ENCODE measurements at regions not wholly inside any gene's neighbourhood (a gene's known extent, or its start where the extent isn't known, plus 50 kb on each side); places are given as distances from the start of the nearest gene placed in this dataset.

GRCh38 chr7:46492466-46492865, 571.4 kb upstream of the IGFBP3 start:
- DNase-seq (ENCODE audit: low spot score), result peak; percentile 35

- DNase-seq (ENCODE audit: low spot score), result no peak
Observed at GRCh38 chr7:46490406-46490805, 569.3 kb upstream of the IGFBP3 start.

GRCh38 chr7:46489106-46489505, 568.0 kb upstream of the IGFBP3 start:
- DNase-seq (ENCODE audit: low spot score), result no peak

GRCh38 chr7:46488607-46489006, 567.5 kb upstream of the IGFBP3 start:
- no peak for DNase-seq (ENCODE audit: low spot score)

GRCh38 chr7:46486256-46487206, 565.5 kb upstream of the IGFBP3 start:
- peak; percentile 88 for DNase-seq (ENCODE audit: low spot score)

GRCh38 chr7:46485481-46486065, 564.5 kb upstream of the IGFBP3 start:
- peak; percentile 91 for DNase-seq (ENCODE audit: low spot score)

GRCh38 chr7:46484906-46485305, 563.8 kb upstream of the IGFBP3 start:
- peak; percentile 72 for DNase-seq (ENCODE audit: low spot score)

GRCh38 chr7:46480619-46481018, 559.5 kb upstream of the IGFBP3 start:
- DNase-seq (ENCODE audit: low spot score), result no peak

GRCh38 chr7:46479680-46480079, 558.6 kb upstream of the IGFBP3 start:
- DNase-seq (ENCODE audit: low spot score), result no peak

GRCh38 chr7:46478046-46478445, 557.0 kb upstream of the IGFBP3 start:
- DNase-seq (ENCODE audit: low spot score), result peak; percentile 93

- peak; percentile 13 for DNase-seq (ENCODE audit: low spot score)
Observed at GRCh38 chr7:46468753-46469356, 547.8 kb upstream of the IGFBP3 start.

- no peak for DNase-seq (ENCODE audit: low spot score)
Observed at GRCh38 chr7:46463170-46463569, 542.1 kb upstream of the IGFBP3 start.

GRCh38 chr7:46461334-46461777, 540.3 kb upstream of the IGFBP3 start:
- no peak for DNase-seq (ENCODE audit: low spot score)

- DNase-seq (ENCODE audit: low spot score), result no peak
Observed at GRCh38 chr7:46459942-46460341, 538.9 kb upstream of the IGFBP3 start.

GRCh38 chr7:46454816-46455215, 533.7 kb upstream of the IGFBP3 start:
- DNase-seq (ENCODE audit: low spot score), result no peak

- no peak for DNase-seq (ENCODE audit: low spot score)
Observed at GRCh38 chr7:46452561-46453135, 531.6 kb upstream of the IGFBP3 start.

- no peak for DNase-seq (ENCODE audit: low spot score)
Observed at GRCh38 chr7:46451846-46452245, 530.8 kb upstream of the IGFBP3 start.

GRCh38 chr7:46450886-46451285, 529.8 kb upstream of the IGFBP3 start:
- no peak for DNase-seq (ENCODE audit: low spot score)

- no peak for DNase-seq (ENCODE audit: low spot score)
Observed at GRCh38 chr7:46450425-46450824, 529.4 kb upstream of the IGFBP3 start.

GRCh38 chr7:46449743-46450142, 528.7 kb upstream of the IGFBP3 start:
- DNase-seq (ENCODE audit: low spot score), result no peak

- no peak for DNase-seq (ENCODE audit: low spot score)
Observed at GRCh38 chr7:46448478-46448877, 527.4 kb upstream of the IGFBP3 start.

GRCh38 chr7:46446151-46446550, 525.1 kb upstream of the IGFBP3 start:
- no peak for DNase-seq (ENCODE audit: low spot score)

- DNase-seq (ENCODE audit: low spot score), result peak; percentile 57
Observed at GRCh38 chr7:46444256-46444655, 523.2 kb upstream of the IGFBP3 start.

Data from kidney tubule cell (primary cell).